ENCODE measurements at regions not wholly inside any gene's neighbourhood (a gene's known extent, or its start where the extent isn't known, plus 50 kb on each side); places are given as distances from the start of the nearest gene placed in this dataset.

DNA sequence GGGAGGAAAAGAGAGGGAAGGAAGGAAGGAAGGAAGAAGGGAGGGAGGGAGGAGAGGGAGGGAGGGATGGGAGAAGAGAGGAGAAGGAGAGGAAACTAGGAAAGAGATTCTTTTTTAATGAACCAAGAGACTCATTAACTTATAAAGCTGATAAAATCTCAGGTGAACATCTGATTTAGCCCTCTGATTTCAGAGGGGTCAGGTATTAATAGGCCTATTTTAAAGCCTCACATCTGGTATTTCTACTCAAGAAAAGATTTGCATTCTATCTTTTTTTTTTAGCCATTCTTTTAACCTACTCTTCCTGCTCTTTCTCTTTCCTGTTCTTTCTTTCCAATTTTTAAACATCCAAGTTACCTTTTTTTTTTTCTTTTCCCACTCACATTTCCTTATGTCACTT is 103.3 kb upstream of the CPEB2 start:
- TF ChIP-seq, protein P1, sequence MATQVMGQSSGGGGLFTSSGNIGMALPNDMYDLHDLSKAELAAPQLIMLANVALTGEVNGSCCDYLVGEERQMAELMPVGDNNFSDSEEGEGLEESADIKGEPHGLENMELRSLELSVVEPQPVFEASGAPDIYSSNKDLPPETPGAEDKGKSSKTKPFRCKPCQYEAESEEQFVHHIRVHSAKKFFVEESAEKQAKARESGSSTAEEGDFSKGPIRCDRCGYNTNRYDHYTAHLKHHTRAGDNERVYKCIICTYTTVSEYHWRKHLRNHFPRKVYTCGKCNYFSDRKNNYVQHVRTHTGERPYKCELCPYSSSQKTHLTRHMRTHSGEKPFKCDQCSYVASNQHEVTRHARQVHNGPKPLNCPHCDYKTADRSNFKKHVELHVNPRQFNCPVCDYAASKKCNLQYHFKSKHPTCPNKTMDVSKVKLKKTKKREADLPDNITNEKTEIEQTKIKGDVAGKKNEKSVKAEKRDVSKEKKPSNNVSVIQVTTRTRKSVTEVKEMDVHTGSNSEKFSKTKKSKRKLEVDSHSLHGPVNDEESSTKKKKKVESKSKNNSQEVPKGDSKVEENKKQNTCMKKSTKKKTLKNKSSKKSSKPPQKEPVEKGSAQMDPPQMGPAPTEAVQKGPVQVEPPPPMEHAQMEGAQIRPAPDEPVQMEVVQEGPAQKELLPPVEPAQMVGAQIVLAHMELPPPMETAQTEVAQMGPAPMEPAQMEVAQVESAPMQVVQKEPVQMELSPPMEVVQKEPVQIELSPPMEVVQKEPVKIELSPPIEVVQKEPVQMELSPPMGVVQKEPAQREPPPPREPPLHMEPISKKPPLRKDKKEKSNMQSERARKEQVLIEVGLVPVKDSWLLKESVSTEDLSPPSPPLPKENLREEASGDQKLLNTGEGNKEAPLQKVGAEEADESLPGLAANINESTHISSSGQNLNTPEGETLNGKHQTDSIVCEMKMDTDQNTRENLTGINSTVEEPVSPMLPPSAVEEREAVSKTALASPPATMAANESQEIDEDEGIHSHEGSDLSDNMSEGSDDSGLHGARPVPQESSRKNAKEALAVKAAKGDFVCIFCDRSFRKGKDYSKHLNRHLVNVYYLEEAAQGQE (IDR thresholded peaks at IDR 0.05; ENCODE audit: unreplicated experiment), result no peak
- TF ChIP-seq, protein P2, sequence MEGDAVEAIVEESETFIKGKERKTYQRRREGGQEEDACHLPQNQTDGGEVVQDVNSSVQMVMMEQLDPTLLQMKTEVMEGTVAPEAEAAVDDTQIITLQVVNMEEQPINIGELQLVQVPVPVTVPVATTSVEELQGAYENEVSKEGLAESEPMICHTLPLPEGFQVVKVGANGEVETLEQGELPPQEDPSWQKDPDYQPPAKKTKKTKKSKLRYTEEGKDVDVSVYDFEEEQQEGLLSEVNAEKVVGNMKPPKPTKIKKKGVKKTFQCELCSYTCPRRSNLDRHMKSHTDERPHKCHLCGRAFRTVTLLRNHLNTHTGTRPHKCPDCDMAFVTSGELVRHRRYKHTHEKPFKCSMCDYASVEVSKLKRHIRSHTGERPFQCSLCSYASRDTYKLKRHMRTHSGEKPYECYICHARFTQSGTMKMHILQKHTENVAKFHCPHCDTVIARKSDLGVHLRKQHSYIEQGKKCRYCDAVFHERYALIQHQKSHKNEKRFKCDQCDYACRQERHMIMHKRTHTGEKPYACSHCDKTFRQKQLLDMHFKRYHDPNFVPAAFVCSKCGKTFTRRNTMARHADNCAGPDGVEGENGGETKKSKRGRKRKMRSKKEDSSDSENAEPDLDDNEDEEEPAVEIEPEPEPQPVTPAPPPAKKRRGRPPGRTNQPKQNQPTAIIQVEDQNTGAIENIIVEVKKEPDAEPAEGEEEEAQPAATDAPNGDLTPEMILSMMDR (conservative IDR thresholded peaks at IDR 0.05; ENCODE audit: low read depth in 2 of 2), result no peak
- TF ChIP-seq POLR2AphosphoS5 (IDR thresholded peaks at IDR 0.05; ENCODE audit: low read depth) (no peak), JUNB (IDR thresholded peaks at IDR 0.05; ENCODE audit: unreplicated experiment) (no peak), EZH2 (IDR thresholded peaks at IDR 0.05; ENCODE audit: low read depth, unreplicated experiment) (no peak), CREB1 (CRISPR knock-in tag; IDR thresholded peaks at IDR 0.05; ENCODE audit: low read depth) (no peak), EZH2phosphoT487 (IDR thresholded peaks at IDR 0.05; ENCODE audit: unreplicated experiment) (no peak), NANOG (IDR thresholded peaks at IDR 0.05; ENCODE audit: borderline replicate concordance) (no peak)
- TF ChIP-seq, protein P3, sequence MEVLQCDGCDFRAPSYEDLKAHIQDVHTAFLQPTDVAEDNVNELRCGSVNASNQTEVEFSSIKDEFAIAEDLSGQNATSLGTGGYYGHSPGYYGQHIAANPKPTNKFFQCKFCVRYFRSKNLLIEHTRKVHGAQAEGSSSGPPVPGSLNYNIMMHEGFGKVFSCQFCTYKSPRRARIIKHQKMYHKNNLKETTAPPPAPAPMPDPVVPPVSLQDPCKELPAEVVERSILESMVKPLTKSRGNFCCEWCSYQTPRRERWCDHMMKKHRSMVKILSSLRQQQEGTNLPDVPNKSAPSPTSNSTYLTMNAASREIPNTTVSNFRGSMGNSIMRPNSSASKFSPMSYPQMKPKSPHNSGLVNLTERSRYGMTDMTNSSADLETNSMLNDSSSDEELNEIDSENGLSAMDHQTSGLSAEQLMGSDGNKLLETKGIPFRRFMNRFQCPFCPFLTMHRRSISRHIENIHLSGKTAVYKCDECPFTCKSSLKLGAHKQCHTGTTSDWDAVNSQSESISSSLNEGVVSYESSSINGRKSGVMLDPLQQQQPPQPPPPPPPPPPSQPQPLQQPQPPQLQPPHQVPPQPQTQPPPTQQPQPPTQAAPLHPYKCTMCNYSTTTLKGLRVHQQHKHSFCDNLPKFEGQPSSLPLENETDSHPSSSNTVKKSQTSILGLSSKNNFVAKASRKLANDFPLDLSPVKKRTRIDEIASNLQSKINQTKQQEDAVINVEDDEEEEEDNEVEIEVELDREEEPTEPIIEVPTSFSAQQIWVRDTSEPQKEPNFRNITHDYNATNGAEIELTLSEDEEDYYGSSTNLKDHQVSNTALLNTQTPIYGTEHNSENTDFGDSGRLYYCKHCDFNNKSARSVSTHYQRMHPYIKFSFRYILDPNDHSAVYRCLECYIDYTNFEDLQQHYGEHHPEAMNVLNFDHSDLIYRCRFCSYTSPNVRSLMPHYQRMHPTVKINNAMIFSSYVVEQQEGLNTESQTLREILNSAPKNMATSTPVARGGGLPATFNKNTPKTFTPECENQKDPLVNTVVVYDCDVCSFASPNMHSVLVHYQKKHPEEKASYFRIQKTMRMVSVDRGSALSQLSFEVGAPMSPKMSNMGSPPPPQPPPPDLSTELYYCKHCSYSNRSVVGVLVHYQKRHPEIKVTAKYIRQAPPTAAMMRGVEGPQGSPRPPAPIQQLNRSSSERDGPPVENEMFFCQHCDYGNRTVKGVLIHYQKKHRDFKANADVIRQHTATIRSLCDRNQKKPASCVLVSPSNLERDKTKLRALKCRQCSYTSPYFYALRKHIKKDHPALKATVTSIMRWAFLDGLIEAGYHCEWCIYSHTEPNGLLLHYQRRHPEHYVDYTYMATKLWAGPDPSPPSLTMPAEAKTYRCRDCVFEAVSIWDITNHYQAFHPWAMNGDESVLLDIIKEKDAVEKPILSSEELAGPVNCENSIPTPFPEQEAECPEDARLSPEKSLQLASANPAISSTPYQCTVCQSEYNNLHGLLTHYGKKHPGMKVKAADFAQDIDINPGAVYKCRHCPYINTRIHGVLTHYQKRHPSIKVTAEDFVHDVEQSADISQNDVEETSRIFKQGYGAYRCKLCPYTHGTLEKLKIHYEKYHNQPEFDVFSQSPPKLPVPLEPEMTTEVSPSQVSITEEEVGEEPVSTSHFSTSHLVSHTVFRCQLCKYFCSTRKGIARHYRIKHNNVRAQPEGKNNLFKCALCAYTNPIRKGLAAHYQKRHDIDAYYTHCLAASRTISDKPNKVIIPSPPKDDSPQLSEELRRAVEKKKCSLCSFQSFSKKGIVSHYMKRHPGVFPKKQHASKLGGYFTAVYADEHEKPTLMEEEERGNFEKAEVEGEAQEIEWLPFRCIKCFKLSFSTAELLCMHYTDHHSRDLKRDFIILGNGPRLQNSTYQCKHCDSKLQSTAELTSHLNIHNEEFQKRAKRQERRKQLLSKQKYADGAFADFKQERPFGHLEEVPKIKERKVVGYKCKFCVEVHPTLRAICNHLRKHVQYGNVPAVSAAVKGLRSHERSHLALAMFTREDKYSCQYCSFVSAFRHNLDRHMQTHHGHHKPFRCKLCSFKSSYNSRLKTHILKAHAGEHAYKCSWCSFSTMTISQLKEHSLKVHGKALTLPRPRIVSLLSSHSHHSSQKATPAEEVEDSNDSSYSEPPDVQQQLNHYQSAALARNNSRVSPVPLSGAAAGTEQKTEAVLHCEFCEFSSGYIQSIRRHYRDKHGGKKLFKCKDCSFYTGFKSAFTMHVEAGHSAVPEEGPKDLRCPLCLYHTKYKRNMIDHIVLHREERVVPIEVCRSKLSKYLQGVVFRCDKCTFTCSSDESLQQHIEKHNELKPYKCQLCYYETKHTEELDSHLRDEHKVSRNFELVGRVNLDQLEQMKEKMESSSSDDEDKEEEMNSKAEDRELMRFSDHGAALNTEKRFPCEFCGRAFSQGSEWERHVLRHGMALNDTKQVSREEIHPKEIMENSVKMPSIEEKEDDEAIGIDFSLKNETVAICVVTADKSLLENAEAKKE (CRISPR knock-in tag; IDR thresholded peaks at IDR 0.05), result no peak
- TF ChIP-seq, protein P4, sequence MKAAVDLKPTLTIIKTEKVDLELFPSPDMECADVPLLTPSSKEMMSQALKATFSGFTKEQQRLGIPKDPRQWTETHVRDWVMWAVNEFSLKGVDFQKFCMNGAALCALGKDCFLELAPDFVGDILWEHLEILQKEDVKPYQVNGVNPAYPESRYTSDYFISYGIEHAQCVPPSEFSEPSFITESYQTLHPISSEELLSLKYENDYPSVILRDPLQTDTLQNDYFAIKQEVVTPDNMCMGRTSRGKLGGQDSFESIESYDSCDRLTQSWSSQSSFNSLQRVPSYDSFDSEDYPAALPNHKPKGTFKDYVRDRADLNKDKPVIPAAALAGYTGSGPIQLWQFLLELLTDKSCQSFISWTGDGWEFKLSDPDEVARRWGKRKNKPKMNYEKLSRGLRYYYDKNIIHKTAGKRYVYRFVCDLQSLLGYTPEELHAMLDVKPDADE (IDR thresholded peaks at IDR 0.05), result no peak

Data from GM23338 (cell line).